Thoracic aorta (tissue), 2 donors: ENCODE measurements at regions not wholly inside any gene's neighbourhood (a gene's known extent, or its start where the extent isn't known, plus 50 kb on each side); places are given as distances from the start of the nearest gene placed in this dataset.

Experiments
- ATAC-seq: fragments of 150-250 bp; one replicate; pipeline ENCODE4 v1.8.0; 2017; ENCODE audit warnings: low read depth; ENCODE audit not compliant: insufficient number of reproducible peaks, low FRiP score
- DNase-seq: peaks from one replicate; pipeline ENCODE4 v3.0.0-alpha.2; 2020; ENCODE audit warnings: low spot score
- H3K27ac ChIP-seq, 2 donors: fragments of 200-600 bp; sonication (generic); 1 replicate in 1 of 2; 2 replicates in 1 of 2; pipeline ENCODE4 v1.5.1; 2016; ENCODE audit warnings: mild to moderate bottlenecking in 2 of 2, moderate library complexity in 2 of 2
- H3K27me3 ChIP-seq: fragments of 200-600 bp; sonication (generic); replicated peaks from 2 replicates; pipeline ENCODE4 v1.6.0; 2016; ENCODE audit warnings: mild to moderate bottlenecking; ENCODE audit not compliant: insufficient read depth
- H3K36me3 ChIP-seq: fragments of 200-600 bp; sonication (generic); one replicate; pipeline ENCODE4 v1.5.1; 2016
- H3K4me1 ChIP-seq, 2 donors: fragments of 200-600 bp; sonication (generic); 1 replicate in 1 of 2; 2 replicates in 1 of 2; pipeline versions ENCODE4 v1.5.1 to v1.6.0; 2016; ENCODE audit warnings: low read depth in 2 of 2, mild to moderate bottlenecking in 1 of 2; ENCODE audit not compliant: control insufficient read depth in 1 of 2
- H3K4me3 ChIP-seq: fragments of 200-600 bp; sonication (generic); 2 replicates; pipeline ENCODE4 v1.5.1; 2016; ENCODE audit warnings: mild to moderate bottlenecking
- H3K9me3 ChIP-seq: fragments of 200-600 bp; sonication (generic); 2 replicates; pipeline ENCODE4 v1.5.1; 2016
- TF ChIP-seq, protein P1 (sequence below): fragments of 200-600 bp; sonication (generic); IDR thresholded peaks from one replicate; pipeline ENCODE4 v1.5.1; 2019; ENCODE audit warnings: antibody characterized with exemption

DNA sequence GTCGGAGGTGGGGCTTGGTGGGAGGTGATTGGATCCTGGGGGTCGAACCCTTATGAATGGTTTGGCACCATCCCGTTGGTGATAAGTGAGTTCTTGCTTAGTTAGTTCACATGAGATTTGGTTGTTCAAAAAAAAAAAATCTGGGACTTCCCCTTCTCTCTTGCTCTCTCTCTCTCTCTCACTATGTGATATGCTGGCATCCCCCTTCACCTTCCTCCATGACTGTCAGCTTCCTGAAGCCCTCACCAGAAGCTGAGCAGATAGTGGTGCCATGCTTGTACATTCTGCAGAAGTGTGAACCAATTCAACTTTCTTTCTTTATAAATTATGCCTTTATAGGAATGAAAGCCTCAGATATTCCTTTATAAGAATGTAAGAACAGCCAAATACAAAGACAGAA lies 269.7 kb upstream of the APCDD1 start:
- Histone ChIP-seq H3K36me3 (no peaks in the 10 kb centered on the region), H3K27ac (no peak overlapping the region), H3K4me3 (no peak overlapping the region), H3K4me1 (no peaks in the 10 kb centered on the region), H3K9me3 (no peaks in the 10 kb centered on the region), H3K27me3 (no peaks in the 10 kb centered on the region)
- DNase-seq (no peak), ATAC-seq (no peak)
- TF ChIP-seq, protein P1, sequence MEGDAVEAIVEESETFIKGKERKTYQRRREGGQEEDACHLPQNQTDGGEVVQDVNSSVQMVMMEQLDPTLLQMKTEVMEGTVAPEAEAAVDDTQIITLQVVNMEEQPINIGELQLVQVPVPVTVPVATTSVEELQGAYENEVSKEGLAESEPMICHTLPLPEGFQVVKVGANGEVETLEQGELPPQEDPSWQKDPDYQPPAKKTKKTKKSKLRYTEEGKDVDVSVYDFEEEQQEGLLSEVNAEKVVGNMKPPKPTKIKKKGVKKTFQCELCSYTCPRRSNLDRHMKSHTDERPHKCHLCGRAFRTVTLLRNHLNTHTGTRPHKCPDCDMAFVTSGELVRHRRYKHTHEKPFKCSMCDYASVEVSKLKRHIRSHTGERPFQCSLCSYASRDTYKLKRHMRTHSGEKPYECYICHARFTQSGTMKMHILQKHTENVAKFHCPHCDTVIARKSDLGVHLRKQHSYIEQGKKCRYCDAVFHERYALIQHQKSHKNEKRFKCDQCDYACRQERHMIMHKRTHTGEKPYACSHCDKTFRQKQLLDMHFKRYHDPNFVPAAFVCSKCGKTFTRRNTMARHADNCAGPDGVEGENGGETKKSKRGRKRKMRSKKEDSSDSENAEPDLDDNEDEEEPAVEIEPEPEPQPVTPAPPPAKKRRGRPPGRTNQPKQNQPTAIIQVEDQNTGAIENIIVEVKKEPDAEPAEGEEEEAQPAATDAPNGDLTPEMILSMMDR = no peak

DNA sequence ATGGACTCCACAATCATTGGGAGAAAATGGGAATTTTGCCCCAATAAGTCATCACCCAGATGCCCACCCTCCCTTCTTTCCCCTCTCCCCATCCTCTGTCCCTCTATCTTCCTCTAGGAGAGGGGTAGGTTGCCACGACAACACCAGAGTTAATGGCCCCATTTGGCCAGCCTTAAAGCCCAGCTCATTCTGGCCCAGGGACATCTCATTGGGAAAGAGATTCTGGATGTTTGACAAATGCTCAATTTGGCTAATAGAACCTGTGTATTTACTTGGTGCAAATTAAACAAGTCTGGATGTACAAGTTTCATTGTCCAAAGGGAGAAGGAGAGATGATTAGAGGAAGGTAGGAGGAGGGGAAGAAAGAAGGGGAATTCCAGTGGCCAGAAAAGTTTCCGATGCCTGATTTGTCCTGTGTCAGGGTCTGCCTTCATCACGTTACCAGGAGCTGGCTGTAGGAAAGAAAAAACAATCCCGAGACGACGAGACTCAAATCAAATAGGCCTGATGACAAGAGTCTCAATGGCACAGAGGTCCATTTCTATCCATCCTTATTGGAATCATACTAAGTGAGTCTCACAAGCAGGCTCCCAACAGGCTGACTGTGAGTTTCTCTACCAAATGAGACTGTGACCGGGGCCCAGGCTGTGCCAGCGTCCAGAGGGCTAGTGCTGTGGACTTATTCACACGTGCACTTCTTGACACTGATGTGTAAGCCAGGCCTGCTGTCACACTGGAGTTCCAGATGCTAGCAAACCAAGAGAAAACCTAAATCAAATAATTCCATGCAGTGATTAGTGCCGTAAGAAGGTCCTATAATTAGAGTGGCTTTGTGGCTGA lies 265.2 kb upstream of the APCDD1 start:
- Histone ChIP-seq H3K27ac (no peak overlapping the region), H3K9me3 (no peaks in the 10 kb centered on the region), H3K27me3 (no peaks in the 10 kb centered on the region), H3K36me3 (no peaks in the 10 kb centered on the region), H3K4me1 (no peaks in the 10 kb centered on the region), H3K4me3 (no peak overlapping the region)
- ATAC-seq (no peak), DNase-seq (no peak)
- TF ChIP-seq, protein P1 = no peak

DNA sequence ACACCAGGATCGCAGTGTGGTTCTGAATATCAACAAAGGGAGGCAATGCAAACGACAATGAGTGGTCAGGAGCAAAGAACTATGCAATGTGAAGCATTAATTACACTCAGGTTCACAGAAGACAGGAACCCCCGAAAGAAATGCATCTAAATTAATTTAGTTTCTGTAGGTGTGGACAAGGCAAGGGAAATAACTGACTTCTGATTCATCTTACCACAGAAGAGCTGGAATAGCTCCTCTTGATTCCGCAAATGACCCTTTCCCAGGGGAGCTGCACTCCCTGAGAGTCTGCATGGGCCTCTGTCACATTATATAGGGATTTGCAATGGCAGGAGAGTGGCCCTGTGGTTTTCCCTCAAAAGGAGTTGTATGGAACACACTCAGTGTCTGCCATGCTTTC lies 263.9 kb upstream of the APCDD1 start:
- Histone ChIP-seq H3K4me1 (no peaks in the 10 kb centered on the region), H3K4me3 (no peak overlapping the region), H3K9me3 (no peaks in the 10 kb centered on the region), H3K27ac (no peak overlapping the region), H3K27me3 (no peaks in the 10 kb centered on the region), H3K36me3 (no peaks in the 10 kb centered on the region)
- DNase-seq (no peak), ATAC-seq (no peak)
- TF ChIP-seq, protein P1 = no peak

DNA sequence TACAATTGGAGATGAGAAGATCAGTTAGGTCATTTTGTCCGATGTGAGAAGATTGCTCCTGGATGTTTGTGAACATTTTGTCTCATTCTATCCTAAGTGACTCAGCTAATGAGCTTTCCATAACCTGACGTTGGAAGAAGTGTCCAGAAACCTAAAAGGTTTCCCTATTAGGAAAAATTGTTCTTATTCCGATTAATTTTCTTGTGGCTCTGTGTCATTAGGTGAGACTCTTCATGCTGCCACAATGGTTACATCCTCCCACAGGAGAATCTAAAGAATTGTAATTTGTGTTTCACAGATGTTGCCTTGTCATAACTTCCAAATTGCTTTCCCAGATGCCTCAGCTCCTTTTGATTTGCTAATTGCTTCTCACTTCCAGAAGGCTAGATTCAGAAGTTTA lies 261.0 kb upstream of the APCDD1 start:
- Histone ChIP-seq H3K27ac (no peak overlapping the region), H3K4me3 (no peak overlapping the region), H3K9me3 (no peaks in the 10 kb centered on the region), H3K36me3 (no peaks in the 10 kb centered on the region), H3K27me3 (no peaks in the 10 kb centered on the region), H3K4me1 (no peaks in the 10 kb centered on the region)
- DNase-seq = no peak
- no peak for ATAC-seq
- TF ChIP-seq, protein P1 = no peak

DNA sequence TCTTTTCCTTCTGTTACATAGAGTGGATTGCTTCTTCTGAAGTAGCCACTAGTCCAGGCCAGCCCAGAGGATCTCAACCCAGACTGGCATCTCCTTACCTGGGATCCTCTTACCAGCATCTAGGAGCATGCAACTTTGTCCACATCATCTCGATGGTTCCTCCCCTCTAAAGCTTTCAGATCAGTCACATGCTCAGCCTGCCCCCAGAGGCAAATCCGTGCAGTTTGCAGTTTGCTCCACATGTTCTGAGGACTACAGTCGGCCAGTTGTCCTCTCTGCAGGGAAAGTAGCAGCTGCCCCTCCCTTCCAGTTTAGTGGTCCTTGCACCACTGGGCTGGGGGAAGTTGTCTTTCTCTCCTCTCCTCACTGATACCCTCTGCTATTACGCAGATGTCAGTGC lies 259.8 kb upstream of the APCDD1 start:
- Histone ChIP-seq H3K27ac (no peak overlapping the region), H3K27me3 (no peaks in the 10 kb centered on the region), H3K4me3 (no peak overlapping the region), H3K4me1 (no peaks in the 10 kb centered on the region), H3K36me3 (no peaks in the 10 kb centered on the region), H3K9me3 (no peaks in the 10 kb centered on the region)
- TF ChIP-seq, protein P1 = no peak
- DNase-seq (no peak), ATAC-seq (no peak)
